Endodermal cell (in vitro differentiated cells): ENCODE measurements at regions not wholly inside any gene's neighbourhood (a gene's known extent, or its start where the extent isn't known, plus 50 kb on each side); places are given as distances from the start of the nearest gene placed in this dataset.

Experiments used
- DNase-seq: peaks from one replicate; pipeline ENCODE4 v3.0.0-alpha.2; 2017
- H3K27ac ChIP-seq: 2 replicates; pipeline ENCODE4 v1.5.1; 2013; ENCODE audit warnings: mild to moderate bottlenecking, low read depth, low read length, moderate library complexity
- H3K27me3 ChIP-seq: 2 replicates; pipeline ENCODE4 v1.6.1; 2013; ENCODE audit warnings: mild to moderate bottlenecking, low read length, moderate library complexity; ENCODE audit not compliant: insufficient read depth, control insufficient read depth, poor library complexity, severe bottlenecking
- H3K36me3 ChIP-seq: 2 replicates; pipeline ENCODE4 v1.7.0; 2013; ENCODE audit warnings: mild to moderate bottlenecking, low read length, moderate library complexity; ENCODE audit not compliant: control insufficient read depth, insufficient read depth
- H3K4me1 ChIP-seq: one replicate; pipeline ENCODE4 v1.7.0; 2013; ENCODE audit warnings: low read length; ENCODE audit not compliant: control insufficient read depth, insufficient read depth
- H3K4me3 ChIP-seq: 2 replicates; pipeline ENCODE4 v1.5.1; 2013; ENCODE audit warnings: mild to moderate bottlenecking, low read length, moderate library complexity
- H3K9ac ChIP-seq: 2 replicates; pipeline ENCODE4 v1.6.1; 2013; ENCODE audit warnings: mild to moderate bottlenecking, low read length, moderate library complexity; ENCODE audit not compliant: poor library complexity, severe bottlenecking; ENCODE audit errors: extremely low read depth
- H3K9me3 ChIP-seq: 2 replicates; pipeline ENCODE4 v1.6.1; 2013; ENCODE audit warnings: mild to moderate bottlenecking, low read length, moderate library complexity; ENCODE audit not compliant: control insufficient read depth
- H3K27ac Mint-ChIP-seq: 2 replicates; pipeline ENCODE4 v1.8.0; 2020; ENCODE audit warnings: mixed read lengths
- H3K27me3 Mint-ChIP-seq: 2 replicates; pipeline ENCODE4 v1.8.0; 2021; ENCODE audit warnings: mild to moderate bottlenecking, mixed read lengths; ENCODE audit not compliant: insufficient read depth
- H3K36me3 Mint-ChIP-seq: 2 replicates; pipeline ENCODE4 v1.8.0; 2020; ENCODE audit warnings: low read depth, mixed read lengths
- H3K4me1 Mint-ChIP-seq: 2 replicates; pipeline ENCODE4 v1.8.0; 2020; ENCODE audit warnings: mixed read lengths
- H3K4me3 Mint-ChIP-seq: 2 replicates; pipeline ENCODE4 v1.8.0; 2020; ENCODE audit warnings: mild to moderate bottlenecking, moderate library complexity, mixed read lengths
- H3K9me3 Mint-ChIP-seq: 2 replicates; pipeline ENCODE4 v1.8.0; 2020; ENCODE audit warnings: mild to moderate bottlenecking, mixed read lengths
- CTCF ChIP-seq: fragments of 200-600 bp; sonication (generic); conservative IDR thresholded peaks from 2 replicates; pipeline ENCODE4 v1.5.0; 2021; ENCODE audit warnings: antibody characterized with exemption, mild to moderate bottlenecking
- WGBS, 2 experiments: methylation state at CpG; one replicate each; pipeline versions ENCODE4 v1.1.5 to v1.1.7; 2013; ENCODE audit warnings: missing lambda C conversion rate in 2 of 2, mixed read lengths in 1 of 2; ENCODE audit not compliant: insufficient coverage in 1 of 2, insufficient read length in 1 of 2; 5-methylcytosine and 5-hydroxymethylcytosine counted together

- Mint-ChIP-seq H3K4me3 (no peak overlapping the region), H3K36me3 (no peaks in the 10 kb centered on the region), H3K27ac (no peak overlapping the region), H3K4me1 (no peaks in the 10 kb centered on the region), H3K27me3 (peaks cover 47% of the 10 kb centered on the region), H3K9me3 (peaks cover 7% of the 10 kb centered on the region)
- Histone ChIP-seq H3K4me3 (no peak overlapping the region), H3K36me3 (no peaks in the 10 kb centered on the region), H3K9ac (no peak overlapping the region), H3K27ac (no peak overlapping the region), H3K9me3 (peaks cover 12% of the 10 kb centered on the region), H3K27me3 (no peaks in the 10 kb centered on the region), H3K4me1 (no peaks in the 10 kb centered on the region)
- no peak for TF ChIP-seq CTCF
- DNase-seq: no peak
Measured at GRCh38 chr9:85136507-85136906, 467.0 kb downstream of the NTRK2 start.

GRCh38 chr9:85130764-85131163, 461.2 kb downstream of the NTRK2 start:
- no peak overlapping the region for H3K9ac ChIP-seq
- no peaks in the 10 kb centered on the region for H3K4me1 ChIP-seq
- H3K27ac Mint-ChIP-seq: no peak overlapping the region
- peaks cover 3% of the 10 kb centered on the region for H3K36me3 Mint-ChIP-seq
- peaks cover 6% of the 10 kb centered on the region for H3K4me1 Mint-ChIP-seq
- H3K27me3 ChIP-seq: no peaks in the 10 kb centered on the region
- no peak overlapping the region for H3K27ac ChIP-seq
- H3K9me3 Mint-ChIP-seq: peaks cover 11% of the 10 kb centered on the region
- peaks cover 66% of the 10 kb centered on the region for H3K27me3 Mint-ChIP-seq
- no peak overlapping the region for H3K4me3 ChIP-seq
- H3K9me3 ChIP-seq: peaks cover 12% of the 10 kb centered on the region
- no peak for DNase-seq
- no peak for TF ChIP-seq CTCF
- H3K36me3 ChIP-seq: no peaks in the 10 kb centered on the region
- no peak overlapping the region for H3K4me3 Mint-ChIP-seq
- 95 to 100% methylated on average over 2 to 3 of the region's 3 CpGs for WGBS, 2 experiments

- Histone ChIP-seq H3K27me3 (no peaks in the 10 kb centered on the region), H3K9me3 (peaks cover 10% of the 10 kb centered on the region), H3K27ac (no peak overlapping the region), H3K9ac (no peak overlapping the region), H3K4me1 (no peaks in the 10 kb centered on the region), H3K4me3 (no peak overlapping the region), H3K36me3 (no peaks in the 10 kb centered on the region)
- no peak overlapping the region for H3K27ac Mint-ChIP-seq
- WGBS, 2 experiments: 85 to 87% methylated on average over 2 of the region's 2 CpGs
- peaks cover 6% of the 10 kb centered on the region for H3K4me1 Mint-ChIP-seq
- H3K4me3 Mint-ChIP-seq: no peak overlapping the region
- TF ChIP-seq CTCF: no peak
- no peak for DNase-seq
- peaks cover 67% of the 10 kb centered on the region for H3K27me3 Mint-ChIP-seq
- H3K36me3 Mint-ChIP-seq: peaks cover 3% of the 10 kb centered on the region
- peaks cover 15% of the 10 kb centered on the region for H3K9me3 Mint-ChIP-seq
Measured at GRCh38 chr9:85130260-85130659, 460.7 kb downstream of the NTRK2 start.
